ENCODE measurements at regions not wholly inside any gene's neighbourhood (a gene's known extent, or its start where the extent isn't known, plus 50 kb on each side); places are given as distances from the start of the nearest gene placed in this dataset.

DNA sequence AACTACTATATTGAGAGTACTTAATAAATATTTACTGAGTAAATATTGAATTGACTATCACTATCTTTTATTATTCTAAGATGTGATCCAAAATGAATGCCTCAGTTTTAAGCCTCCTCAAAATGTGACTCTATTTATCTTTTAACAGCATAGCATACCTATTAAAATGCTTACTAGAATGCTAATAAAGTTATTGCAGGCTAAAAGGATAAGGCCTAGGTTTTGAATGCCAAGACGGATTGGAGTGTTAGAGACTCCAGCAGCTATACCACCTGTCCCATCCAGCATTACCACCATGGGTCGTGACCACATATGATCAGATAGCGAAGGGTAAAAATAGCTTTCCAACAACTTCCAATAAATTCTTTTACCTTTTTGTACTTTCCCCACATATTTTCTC lies 64.7 kb upstream of the MYRIP start:
- Histone ChIP-seq H3K4me1 (no peaks in the 10 kb centered on the region), H3K36me3 (no peaks in the 10 kb centered on the region), H3K4me3 (no peak overlapping the region), H3K9me3 (no peaks in the 10 kb centered on the region), H3K27ac (no peak overlapping the region), H3K27me3 (no peaks in the 10 kb centered on the region)
- intact Hi-C loops (cut with DNase I), result no loop called here
- DNase-seq (ENCODE audit: extremely low spot score in 2 of 2), result no peak
- TF ChIP-seq POLR2AphosphoS5 (IDR thresholded peaks at IDR 0.05; ENCODE audit: insufficient read depth in 1 of 2, low read depth in 1 of 2) (no peak), POLR2A (IDR thresholded peaks at IDR 0.05) (no peak), CTCF (IDR thresholded peaks at IDR 0.05) (no peak)

GRCh38 chr3:39748002-39748401 lies 61.4 kb upstream of the MYRIP start:
- Histone ChIP-seq H3K4me3 (no peak overlapping the region), H3K9me3 (no peaks in the 10 kb centered on the region), H3K4me1 (no peaks in the 10 kb centered on the region), H3K36me3 (no peaks in the 10 kb centered on the region), H3K27me3 (no peaks in the 10 kb centered on the region), H3K27ac (no peak overlapping the region)
- DNase-seq (ENCODE audit: extremely low spot score in 2 of 2), result no peak
- no peak for TF ChIP-seq CTCF (IDR thresholded peaks at IDR 0.05)
- TF ChIP-seq POLR2AphosphoS5 (IDR thresholded peaks at IDR 0.05; ENCODE audit: insufficient read depth in 1 of 2, low read depth in 1 of 2), result no peak
- no peak for TF ChIP-seq POLR2A (IDR thresholded peaks at IDR 0.05)
- intact Hi-C loops (cut with DNase I), result no loop called here

- no peak overlapping the region for H3K4me3 ChIP-seq
- H3K4me1 ChIP-seq, result no peaks in the 10 kb centered on the region
- TF ChIP-seq POLR2AphosphoS5 (IDR thresholded peaks at IDR 0.05; ENCODE audit: insufficient read depth in 1 of 2, low read depth in 1 of 2), result no peak
- TF ChIP-seq POLR2A (IDR thresholded peaks at IDR 0.05), result no peak
- no peak for TF ChIP-seq CTCF (IDR thresholded peaks at IDR 0.05)
- no peak for DNase-seq (ENCODE audit: extremely low spot score in 2 of 2)
- H3K36me3 ChIP-seq, result no peaks in the 10 kb centered on the region
- H3K27me3 ChIP-seq, result no peaks in the 10 kb centered on the region
- intact Hi-C loops (cut with DNase I), result no loop called here
- H3K9me3 ChIP-seq, result no peaks in the 10 kb centered on the region
- H3K27ac ChIP-seq, result no peak overlapping the region
Observed at GRCh38 chr3:39748763-39749162, 60.6 kb upstream of the MYRIP start.

GRCh38 chr3:39750712-39751111 lies 58.7 kb upstream of the MYRIP start:
- Histone ChIP-seq H3K4me3 (no peak overlapping the region), H3K36me3 (no peaks in the 10 kb centered on the region), H3K27me3 (no peaks in the 10 kb centered on the region), H3K27ac (no peak overlapping the region), H3K4me1 (no peaks in the 10 kb centered on the region), H3K9me3 (no peaks in the 10 kb centered on the region)
- intact Hi-C loops (cut with DNase I), result no loop called here
- no peak for DNase-seq (ENCODE audit: extremely low spot score in 2 of 2)
- no peak for TF ChIP-seq CTCF (IDR thresholded peaks at IDR 0.05)
- TF ChIP-seq POLR2AphosphoS5 (IDR thresholded peaks at IDR 0.05; ENCODE audit: insufficient read depth in 1 of 2, low read depth in 1 of 2), result no peak
- no peak for TF ChIP-seq POLR2A (IDR thresholded peaks at IDR 0.05)

- H3K9me3 ChIP-seq, result no peaks in the 10 kb centered on the region
- no peak for DNase-seq (ENCODE audit: extremely low spot score in 2 of 2)
- H3K4me3 ChIP-seq, result no peak overlapping the region
- H3K27me3 ChIP-seq, result no peaks in the 10 kb centered on the region
- intact Hi-C loops (cut with DNase I), result no loop called here
- no peak overlapping the region for H3K27ac ChIP-seq
- TF ChIP-seq CTCF (IDR thresholded peaks at IDR 0.05) (no peak), POLR2A (IDR thresholded peaks at IDR 0.05) (no peak), POLR2AphosphoS5 (IDR thresholded peaks at IDR 0.05; ENCODE audit: insufficient read depth in 1 of 2, low read depth in 1 of 2) (no peak)
- H3K4me1 ChIP-seq, result no peaks in the 10 kb centered on the region
- H3K36me3 ChIP-seq, result no peaks in the 10 kb centered on the region
Observed at GRCh38 chr3:39751286-39751685, 58.1 kb upstream of the MYRIP start.

Measured in vagina (tissue), 2 donors.